ENCODE measurements at regions not wholly inside any gene's neighbourhood (a gene's known extent, or its start where the extent isn't known, plus 50 kb on each side); places are given as distances from the start of the nearest gene placed in this dataset.

- Histone ChIP-seq H3K4me1 (ENCODE audit: control insufficient read depth, extremely low read depth, insufficient read depth, low read length) (no peaks in the 10 kb centered on the region), H3K9me3 (ENCODE audit: control insufficient read depth, low read depth, low read length) (no peaks in the 10 kb centered on the region), H3K4me3 (ENCODE audit: control insufficient read depth in 2 of 3, extremely low read depth in 1 of 3, insufficient read depth in 2 of 3, low read depth in 1 of 3, low read length in 3 of 3) (no peak overlapping the region), H3K27ac (ENCODE audit: control insufficient read depth, insufficient read depth, low read length) (no peak overlapping the region), H3K9me1 (ENCODE audit: control insufficient read depth, extremely low read depth, insufficient read depth, low read length) (no peaks in the 10 kb centered on the region), H3K9ac (ENCODE audit: control insufficient read depth, extremely low read depth, insufficient read depth, low read length) (no peak overlapping the region), H2AFZ (ENCODE audit: control insufficient read depth, low read length) (no peak overlapping the region), H4K20me1 (ENCODE audit: control insufficient read depth, extremely low read depth, insufficient read depth, low read length) (no peaks in the 10 kb centered on the region), H3K27me3 (ENCODE audit: control insufficient read depth, extremely low read depth, insufficient read depth, low read length) (no peaks in the 10 kb centered on the region), H3K36me3 (ENCODE audit: control insufficient read depth in 2 of 2, extremely low read depth in 1 of 2, insufficient read depth in 2 of 2, low read length in 2 of 2) (no peaks in the 10 kb centered on the region), H3K4me2 (ENCODE audit: control insufficient read depth, extremely low read depth, insufficient read depth, low read depth, low read length) (no peak overlapping the region), H3K79me2 (ENCODE audit: control insufficient read depth, insufficient read depth, low read length) (no peaks in the 10 kb centered on the region)
- dilution Hi-C loops (cut with MboI; ENCODE audit: extremely low pct_ligation_motif_present, low sequenced_read_pairs), result no loop called here
- TF ChIP-seq CTCF (optimal IDR thresholded peaks at IDR 0.05 in 1 of 3, IDR thresholded peaks at IDR 0.05 in 1 of 3, conservative IDR thresholded peaks at IDR 0.05 in 1 of 3; ENCODE audit: extremely low read depth in 1 of 3, insufficient read depth in 2 of 3, low read length in 3 of 3) (no peak), EZH2 (IDR thresholded peaks at IDR 0.05; ENCODE audit: low read length) (no peak)
- no peak for FAIRE-seq
- DNase-seq (ENCODE audit: low read depth, low spot score), result no peak
Observed at GRCh38 chr11:32511926-32512325, 71.7 kb upstream of the EIF3M start.

GRCh38 chr11:32510039-32510438, 73.6 kb upstream of the EIF3M start:
- no peak for TF ChIP-seq EZH2 (IDR thresholded peaks at IDR 0.05; ENCODE audit: low read length)
- TF ChIP-seq CTCF (optimal IDR thresholded peaks at IDR 0.05 in 1 of 3, IDR thresholded peaks at IDR 0.05 in 1 of 3, conservative IDR thresholded peaks at IDR 0.05 in 1 of 3; ENCODE audit: extremely low read depth in 1 of 3, insufficient read depth in 2 of 3, low read length in 3 of 3), result no peak
- no peaks in the 10 kb centered on the region for H3K9me1 ChIP-seq (ENCODE audit: control insufficient read depth, extremely low read depth, insufficient read depth, low read length)
- dilution Hi-C loops (cut with MboI; ENCODE audit: extremely low pct_ligation_motif_present, low sequenced_read_pairs), result no loop called here
- no peak overlapping the region for H3K27ac ChIP-seq (ENCODE audit: control insufficient read depth, insufficient read depth, low read length)
- H4K20me1 ChIP-seq (ENCODE audit: control insufficient read depth, extremely low read depth, insufficient read depth, low read length), result no peaks in the 10 kb centered on the region
- no peaks in the 10 kb centered on the region for H3K36me3 ChIP-seq (ENCODE audit: control insufficient read depth in 2 of 2, extremely low read depth in 1 of 2, insufficient read depth in 2 of 2, low read length in 2 of 2)
- H3K9ac ChIP-seq (ENCODE audit: control insufficient read depth, extremely low read depth, insufficient read depth, low read length), result no peak overlapping the region
- H3K4me2 ChIP-seq (ENCODE audit: control insufficient read depth, extremely low read depth, insufficient read depth, low read depth, low read length), result no peak overlapping the region
- H2AFZ ChIP-seq (ENCODE audit: control insufficient read depth, low read length), result no peak overlapping the region
- H3K79me2 ChIP-seq (ENCODE audit: control insufficient read depth, insufficient read depth, low read length), result no peaks in the 10 kb centered on the region
- no peak overlapping the region for H3K4me3 ChIP-seq (ENCODE audit: control insufficient read depth in 2 of 3, extremely low read depth in 1 of 3, insufficient read depth in 2 of 3, low read depth in 1 of 3, low read length in 3 of 3)
- H3K4me1 ChIP-seq (ENCODE audit: control insufficient read depth, extremely low read depth, insufficient read depth, low read length), result no peaks in the 10 kb centered on the region
- FAIRE-seq, result no peak
- H3K27me3 ChIP-seq (ENCODE audit: control insufficient read depth, extremely low read depth, insufficient read depth, low read length), result no peaks in the 10 kb centered on the region
- H3K9me3 ChIP-seq (ENCODE audit: control insufficient read depth, low read depth, low read length), result no peaks in the 10 kb centered on the region
- DNase-seq (ENCODE audit: low read depth, low spot score), result no peak

Measured in keratinocyte (primary cell).